Kidney tubule cell (primary cell): ENCODE measurements at regions not wholly inside any gene's neighbourhood (a gene's known extent, or its start where the extent isn't known, plus 50 kb on each side); places are given as distances from the start of the nearest gene placed in this dataset.
"Not testable (repeated sequence)": the region's sequence is repeated elsewhere in the genome, so short reads cannot be mapped to it uniquely, and the experiment has no call there.

Experiments used
- DNase-seq: peaks from one replicate; pipeline ENCODE4 v3.0.0-alpha.2; 2018; ENCODE audit warnings: low spot score

DNA sequence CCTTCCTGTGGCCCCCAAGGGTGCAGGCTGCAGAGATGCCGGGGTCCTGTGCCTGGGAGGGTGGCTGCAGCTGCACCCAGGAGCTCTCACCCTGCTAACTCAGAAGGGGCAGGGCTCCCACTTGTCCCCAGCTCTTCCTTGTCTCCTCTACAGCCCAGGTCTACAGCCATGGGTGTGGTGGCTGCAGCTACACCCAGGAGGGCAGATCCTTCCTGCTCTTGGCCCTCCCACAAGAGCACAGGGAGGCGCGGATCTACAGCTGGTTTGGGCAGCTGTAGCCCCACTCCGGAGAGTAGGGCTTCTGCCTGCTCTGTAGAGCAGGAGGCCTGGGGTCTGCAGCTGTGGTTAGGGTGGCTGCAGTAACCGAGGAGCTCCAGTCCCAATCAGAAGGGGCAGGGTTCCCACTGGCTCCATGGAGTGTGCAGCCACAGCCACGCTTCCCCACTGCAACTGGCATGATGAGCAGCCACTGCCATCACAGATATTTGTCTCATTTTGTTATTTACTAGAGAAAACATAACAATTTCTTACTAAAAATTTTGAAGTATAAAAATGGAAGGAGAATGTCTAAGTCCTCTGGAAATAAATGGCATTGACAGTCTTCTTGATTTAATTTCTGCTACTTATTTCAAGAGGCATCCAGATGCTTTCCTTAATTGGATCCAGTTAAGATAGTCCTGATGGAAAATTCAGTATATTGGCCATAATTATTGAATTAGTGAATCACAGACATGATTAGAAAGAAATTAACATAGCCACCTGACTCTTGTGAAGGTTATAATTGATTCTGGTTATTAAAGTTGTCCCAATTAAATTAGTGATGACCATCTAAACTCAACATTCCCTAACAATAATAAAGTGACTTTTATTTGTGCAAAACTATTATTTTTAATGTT lies 233.6 kb downstream of the KCNE4 start:
- DNase-seq, result no peak

DNA sequence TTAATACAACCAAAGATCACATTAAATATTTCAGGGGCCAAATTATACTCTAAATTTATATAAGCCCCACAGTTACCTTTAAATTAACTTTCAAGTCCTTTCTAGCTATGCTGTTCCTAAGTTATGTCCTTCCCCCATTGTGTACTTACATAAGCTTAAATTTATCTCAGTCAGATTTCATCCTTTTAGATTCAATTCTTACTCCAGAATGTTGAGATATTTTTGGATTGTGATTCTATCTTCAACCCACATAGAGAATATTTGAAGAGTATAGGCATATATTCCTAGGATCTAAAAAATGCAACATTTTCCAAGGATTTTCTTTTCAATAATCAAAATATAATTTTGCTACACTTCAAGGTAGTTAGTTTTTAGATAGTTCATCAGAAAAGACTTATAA lies 242.8 kb downstream of the KCNE4 start:
- DNase-seq, result no peak

DNA sequence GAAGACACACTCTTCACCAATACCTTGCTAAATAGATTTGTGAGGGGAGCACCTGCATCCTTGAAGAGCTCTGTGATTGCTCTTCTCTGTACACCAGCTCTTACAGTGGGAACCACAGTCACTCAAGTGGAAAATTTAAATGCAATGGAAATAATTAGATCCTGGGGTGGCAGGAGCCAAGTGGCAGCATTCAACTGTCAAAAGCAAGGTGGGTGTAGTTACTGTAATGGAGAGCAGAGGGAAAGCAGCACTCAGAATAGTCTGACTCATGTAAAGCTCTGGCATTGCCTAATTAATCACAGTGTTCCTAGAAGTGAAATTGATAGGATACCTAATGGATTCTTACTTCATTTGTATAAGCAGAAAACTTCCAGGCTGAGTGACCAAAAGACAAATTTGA lies 245.8 kb downstream of the KCNE4 start:
- peak; percentile 53 for DNase-seq

DNA sequence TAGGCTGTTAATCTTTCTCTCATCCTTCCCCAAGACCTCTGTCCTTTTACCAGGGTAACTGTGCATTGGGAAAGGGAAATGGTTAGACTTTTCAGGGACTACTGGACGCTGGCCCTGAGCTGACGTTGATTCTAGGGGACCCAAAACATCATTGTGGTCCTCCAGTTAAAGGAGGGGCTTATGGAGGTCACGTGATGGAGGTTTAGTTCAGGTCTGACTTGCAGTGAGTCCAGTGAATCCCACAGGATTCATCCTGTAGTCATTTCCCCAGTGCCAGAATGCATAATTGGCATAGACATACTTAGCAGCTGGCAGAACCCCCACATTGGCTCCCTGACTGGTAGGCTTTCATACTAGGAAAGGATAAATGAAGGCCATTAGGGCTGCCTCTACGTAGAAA lies 246.3 kb downstream of the KCNE4 start:
- DNase-seq, result not testable (repeated sequence)

DNA sequence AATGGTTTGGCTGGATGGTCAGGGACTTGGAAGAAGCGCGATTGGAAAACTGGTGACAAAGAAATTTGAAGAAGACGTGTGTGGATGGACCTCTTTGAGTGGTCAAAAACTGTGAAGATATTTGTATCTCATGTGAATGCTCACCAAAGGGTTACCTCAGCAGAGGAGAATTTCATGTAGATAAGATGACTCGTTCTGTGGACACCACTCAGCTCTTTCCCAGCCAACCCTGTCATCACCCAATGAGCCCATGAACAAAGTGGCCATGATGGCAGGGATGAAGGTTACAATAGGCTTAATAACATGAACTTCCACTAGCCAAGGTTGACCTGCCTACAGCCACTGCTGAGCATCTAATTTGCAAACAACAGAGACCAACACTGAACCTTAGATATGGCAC lies 248.3 kb downstream of the KCNE4 start:
- peak; percentile 78 for DNase-seq

DNA sequence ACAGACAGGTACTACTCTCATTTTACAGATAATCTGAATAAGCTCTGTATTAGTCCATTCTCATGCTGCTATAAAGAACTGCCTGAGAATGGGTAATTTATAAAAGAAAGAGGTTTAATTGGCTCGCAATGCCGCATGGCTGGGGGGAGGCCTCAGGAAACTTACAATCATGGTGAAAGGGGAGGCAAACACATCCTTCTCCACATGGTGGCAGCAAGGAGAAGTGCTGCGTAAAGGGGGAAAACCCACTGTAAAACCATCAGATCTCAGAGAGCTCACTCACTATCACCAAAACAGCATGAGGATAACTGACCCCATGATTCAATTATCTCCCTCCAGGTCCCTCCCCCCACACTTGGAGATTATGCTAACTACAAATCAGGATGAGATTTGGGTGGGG lies 254.4 kb downstream of the KCNE4 start:
- DNase-seq, result peak; percentile 50

DNA sequence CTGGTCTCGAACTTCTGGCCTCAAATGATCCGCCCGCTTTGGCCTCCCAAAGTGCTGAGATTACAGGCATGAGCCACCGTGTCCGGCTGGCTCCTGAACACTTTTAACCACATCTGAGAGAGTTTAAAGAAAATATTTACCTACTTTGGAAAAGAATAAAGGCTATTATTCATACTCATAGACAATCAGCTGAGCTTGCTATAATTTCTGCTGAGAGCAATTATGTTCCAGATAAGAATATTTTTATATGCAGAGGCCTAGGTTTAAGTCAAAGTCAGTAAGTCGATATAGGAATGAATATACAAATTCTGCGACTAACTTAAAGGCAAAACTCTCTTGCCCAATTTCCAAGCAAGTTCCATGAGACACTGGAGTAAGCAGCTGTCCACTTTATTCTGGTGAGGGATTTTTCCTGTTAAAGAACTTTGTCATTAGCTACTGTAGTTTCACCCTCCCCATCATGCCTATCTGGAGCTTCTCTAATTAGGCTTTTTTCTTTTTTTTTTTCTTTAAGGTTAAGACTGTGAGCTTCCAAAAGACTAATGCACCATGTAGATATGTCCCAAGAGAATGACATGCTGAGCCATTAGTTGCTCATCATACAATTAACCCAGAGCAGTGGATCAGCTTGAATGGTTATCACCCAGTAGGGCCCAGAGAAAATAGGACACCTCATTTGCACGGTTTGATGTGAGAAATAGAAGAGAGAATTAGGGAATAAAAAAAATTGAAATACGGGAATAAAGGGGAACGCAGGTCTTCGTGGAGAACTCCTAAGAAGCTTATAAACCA lies 260.1 kb downstream of the KCNE4 start:
- no peak for DNase-seq

DNA sequence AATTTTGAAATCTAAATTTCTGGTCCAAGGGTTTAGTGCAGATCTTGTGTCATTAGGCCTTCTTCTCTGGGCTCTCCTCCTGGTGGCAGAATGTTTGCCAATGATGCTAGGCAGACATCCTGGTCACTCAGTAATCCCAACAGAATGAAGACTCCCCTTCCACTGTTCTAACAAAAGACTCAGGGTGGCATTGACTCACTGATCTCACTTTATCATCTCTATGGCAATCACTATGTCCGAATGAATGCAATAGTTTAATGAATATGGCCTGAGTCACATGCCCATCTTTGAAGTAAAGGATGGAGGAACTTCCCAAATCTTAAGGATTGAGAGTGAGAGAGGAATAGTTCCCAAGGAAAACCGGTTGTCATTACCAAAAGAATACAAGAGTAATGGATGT lies 261.1 kb downstream of the KCNE4 start:
- DNase-seq, result peak; percentile 74

DNA sequence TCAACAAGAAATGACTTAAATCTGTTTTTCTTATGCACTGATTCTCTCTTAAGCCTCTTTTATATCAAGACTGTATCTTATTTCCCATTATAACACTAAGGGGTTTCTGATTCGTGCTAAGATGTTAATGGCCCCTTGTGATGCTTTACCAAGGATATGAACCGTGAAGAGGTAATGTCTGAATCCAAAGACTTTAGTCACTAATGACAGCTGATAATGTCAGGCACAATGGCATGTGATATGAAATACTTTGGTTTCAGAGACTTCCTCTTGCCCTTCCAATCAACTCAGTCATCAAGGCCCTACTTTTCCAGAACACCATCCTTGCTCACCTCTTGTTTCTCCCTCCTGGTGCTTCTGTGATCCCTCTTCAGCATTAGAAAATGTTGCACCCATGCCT lies 262.8 kb downstream of the KCNE4 start:
- peak; percentile 94 for DNase-seq

DNA sequence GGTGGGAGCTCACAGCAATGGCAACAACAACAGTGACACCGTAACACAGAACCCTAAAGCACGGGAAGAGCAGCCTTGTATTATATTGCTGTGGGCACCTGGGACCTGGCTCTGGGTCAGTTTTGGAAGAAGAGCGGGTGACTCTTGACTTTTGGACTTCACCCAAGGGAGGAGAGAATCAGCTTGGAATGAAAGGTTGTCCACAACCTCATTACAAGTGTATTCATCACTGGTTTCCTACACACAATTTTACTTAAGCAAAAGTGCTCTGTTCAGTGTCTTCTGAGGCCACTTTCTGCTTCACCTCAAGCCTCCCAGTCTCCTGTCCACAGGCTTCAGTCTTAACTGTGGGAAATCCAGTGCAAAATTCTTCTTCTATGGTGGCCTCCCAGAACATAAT lies 263.8 kb downstream of the KCNE4 start:
- peak; percentile 66 for DNase-seq

DNA sequence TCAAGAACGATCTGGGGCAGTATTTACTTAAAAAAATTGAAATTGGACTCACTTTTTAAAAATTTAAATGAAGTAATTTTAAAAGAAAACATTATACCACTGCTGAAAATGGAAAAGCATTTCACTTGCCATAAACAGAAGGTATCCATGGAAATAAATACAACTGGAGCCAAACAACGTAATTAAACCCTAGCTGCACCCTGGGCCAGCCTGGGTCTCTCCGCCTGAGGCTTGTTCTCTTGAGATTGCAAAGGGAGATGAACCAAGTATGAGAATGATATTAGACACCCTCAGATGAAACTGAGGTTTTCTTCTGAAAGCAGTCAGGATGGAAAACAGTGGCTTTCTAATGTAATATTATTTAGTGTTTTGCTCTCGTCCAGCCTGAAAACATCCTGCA lies 264.4 kb downstream of the KCNE4 start:
- DNase-seq, result no peak

DNA sequence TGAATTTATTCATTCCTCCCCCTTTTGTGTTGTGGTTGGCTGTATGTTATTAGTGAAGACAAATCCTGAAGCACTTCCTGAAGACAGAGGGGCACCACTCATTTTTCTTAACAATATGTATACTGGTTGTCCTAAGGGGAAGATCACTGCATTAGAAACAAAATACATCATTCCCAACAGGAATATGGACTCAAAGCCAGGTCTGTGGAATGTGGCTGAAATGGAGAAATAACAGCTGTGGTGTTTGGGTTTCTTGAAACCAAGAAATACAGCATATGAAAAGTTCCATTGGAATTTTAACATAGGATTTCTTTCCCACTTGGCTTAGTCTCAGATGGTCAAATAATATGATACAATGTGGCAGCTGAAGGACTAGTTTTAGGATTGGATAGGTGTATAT lies 267.6 kb downstream of the KCNE4 start:
- DNase-seq, result no peak

DNA sequence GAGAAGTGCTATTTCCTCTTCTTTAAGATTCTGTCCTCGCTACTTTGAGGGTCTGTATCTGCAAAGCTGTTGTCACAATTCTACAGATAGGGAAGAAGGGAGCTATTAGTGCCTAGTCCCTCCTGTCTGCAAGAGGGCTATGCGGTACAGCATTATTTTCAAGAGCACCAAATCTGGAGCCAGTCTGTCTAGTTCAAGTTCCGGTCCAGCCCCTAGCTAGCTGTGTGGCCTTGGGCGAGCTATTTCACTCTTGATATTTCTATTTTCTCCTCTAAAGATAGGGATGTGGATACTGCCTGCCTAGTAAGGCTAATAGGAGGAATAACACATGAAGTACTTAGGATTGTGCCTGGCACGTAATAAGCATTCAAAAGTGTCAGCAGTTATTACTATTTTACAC lies 272.4 kb downstream of the KCNE4 start:
- no peak for DNase-seq

DNA sequence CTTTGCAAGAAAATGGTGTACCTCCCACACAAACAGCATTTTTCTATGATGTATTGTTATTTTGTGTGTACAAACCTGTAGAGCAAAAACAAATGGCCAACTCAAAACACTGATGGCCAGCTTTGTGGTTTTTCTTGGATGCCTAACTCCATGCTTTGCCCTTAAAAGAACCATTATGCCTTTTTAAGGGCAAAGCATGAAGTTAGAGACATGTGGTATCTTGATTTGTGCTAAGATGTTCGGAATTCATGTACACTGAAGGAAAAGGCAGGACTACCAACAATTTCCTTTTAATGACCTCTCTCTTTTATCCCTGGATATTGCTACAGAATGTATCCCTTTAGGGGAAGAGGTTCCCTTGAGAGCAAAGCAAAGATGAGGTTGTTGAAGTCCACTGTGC lies 273.6 kb downstream of the SCG2 start:
- no peak for DNase-seq

DNA sequence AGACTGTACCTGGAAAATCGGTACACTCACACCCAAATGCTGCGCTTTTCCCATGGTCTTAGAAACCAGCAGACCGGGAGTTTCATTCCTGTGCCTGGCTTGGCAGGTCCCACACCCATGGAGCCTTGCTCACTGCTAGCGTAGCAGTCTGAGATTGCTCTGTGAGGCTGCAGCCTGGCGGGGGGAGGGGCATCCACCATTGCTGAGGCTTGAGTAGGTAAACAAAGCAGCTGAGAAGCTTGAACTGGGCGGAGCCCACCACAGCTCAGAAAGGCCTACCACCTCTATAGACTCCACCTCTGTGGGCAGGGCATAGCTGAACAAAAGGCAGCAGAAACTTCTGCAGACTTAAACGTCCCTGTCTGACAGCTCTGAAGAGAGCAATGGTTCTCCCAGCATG lies 271.4 kb downstream of the SCG2 start:
- DNase-seq, result not testable (repeated sequence)

DNA sequence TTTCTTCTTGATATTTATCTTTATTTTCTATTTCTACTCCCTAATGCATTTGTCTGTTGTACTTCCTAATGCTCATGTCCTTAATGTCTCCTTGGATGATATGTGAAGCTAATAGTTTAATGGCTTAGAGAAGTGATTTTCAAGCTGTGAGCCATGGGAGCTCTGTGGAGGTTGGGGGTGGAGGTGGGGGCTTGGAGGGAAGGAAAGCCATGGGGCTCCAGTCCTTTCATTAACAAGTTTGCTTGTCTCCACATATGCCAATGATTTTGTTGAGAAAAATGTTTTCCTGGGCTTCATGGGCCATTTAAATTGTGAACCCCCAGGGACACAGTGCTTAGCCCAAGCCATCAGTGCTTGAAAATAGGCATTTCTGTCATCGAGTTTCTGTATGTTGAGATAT lies 264.1 kb downstream of the SCG2 start:
- no peak for DNase-seq

DNA sequence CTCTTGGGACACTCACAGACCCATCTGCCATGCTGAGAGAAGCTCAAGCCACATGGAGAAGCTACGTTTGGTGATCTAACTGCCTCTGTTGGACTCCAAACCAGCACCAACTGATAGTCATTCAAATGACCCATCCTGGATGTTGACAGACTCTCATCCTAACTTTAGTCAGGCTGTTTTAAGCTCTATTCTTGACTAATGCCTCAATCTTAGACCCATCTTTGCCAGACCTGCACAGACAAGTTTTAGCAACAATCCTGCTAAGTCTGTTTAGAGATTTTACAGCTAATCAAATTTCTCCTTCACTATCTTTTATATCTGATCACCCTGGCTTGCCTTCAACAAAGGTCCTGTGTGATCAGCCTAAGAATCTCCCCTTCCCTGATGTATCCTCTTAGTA lies 245.1 kb downstream of the SCG2 start:
- no peak for DNase-seq

DNA sequence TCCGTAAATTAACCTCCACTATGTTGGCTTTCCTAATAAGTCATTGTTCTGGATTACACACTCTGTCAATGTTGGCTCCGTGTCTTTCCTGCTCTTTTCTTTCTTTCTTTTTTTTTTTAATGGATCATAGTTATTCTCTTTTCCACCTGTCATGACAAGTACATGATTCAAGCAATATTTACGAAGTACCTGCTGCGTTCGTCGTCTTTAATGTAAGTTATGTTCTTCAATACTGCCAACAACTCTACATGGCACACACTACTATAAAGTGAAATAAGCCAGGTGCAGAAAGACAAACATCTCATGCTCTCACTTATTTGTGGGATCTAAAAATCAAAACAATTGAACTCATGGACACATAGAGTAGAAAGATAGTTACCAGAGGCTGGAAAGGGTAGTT lies 239.1 kb downstream of the SCG2 start:
- no peak for DNase-seq

DNA sequence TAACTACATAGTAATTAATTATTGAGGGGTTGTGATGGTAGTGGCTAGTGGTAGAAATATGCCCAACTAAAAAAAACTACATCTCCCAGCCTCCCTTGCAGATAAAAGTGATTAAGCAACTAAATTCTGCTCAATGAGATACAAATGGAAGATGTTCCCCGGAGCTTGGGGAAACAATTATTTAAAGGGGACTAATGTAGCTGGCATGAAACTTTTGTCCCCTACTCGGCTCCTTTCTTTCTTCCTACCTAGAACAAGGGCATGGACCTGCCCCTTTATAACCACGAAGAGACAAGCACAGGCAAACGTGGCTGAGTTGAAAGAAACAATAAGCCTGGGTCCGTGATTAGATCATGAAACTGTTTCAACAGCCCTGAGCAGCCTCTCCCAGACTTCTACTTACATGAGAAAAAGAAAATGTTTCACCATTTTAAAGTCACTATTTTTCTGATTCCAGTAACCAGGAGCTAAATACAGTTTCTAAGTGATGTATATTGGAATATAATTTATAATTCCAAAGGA lies 236.9 kb downstream of the SCG2 start:
- no peak for DNase-seq

DNA sequence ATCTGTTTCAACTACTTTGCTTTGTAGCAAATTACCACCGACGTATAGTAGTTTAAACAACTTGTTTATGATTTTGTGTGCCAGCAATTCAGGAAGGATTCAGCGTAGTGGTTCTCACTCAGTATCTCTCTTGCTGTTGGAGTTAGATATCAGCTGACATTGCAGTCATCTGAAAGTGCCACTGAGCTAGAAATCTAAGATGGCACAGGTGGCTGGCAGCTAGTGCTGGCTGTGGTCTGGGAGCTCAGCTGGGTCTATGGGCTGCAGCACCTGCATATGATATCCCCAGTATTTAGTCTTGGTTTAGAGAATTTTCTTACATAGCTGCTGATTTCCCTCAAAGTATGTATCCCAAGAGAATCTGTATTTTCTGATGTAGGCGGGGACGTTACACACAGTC lies 235.6 kb downstream of the SCG2 start:
- DNase-seq, result no peak

DNA sequence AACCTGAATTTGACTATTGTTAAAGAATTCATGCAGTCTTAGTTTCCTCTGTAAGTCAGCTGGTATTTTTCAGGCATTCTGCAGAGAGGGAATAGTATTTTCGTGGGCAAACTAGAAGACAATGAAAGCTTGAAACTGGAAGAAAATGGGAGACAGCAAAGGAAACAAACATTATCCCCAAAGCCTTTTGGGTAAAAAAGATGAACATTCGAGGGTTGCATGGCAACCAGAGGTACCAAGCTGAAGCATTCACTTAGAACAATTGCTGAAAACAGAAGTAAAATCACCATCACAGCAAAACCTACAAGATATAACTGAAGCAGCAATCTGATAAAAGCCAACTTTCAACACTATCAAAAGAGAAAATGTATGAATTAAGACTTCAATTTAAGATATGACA lies 233.7 kb downstream of the SCG2 start:
- DNase-seq, result no peak

DNA sequence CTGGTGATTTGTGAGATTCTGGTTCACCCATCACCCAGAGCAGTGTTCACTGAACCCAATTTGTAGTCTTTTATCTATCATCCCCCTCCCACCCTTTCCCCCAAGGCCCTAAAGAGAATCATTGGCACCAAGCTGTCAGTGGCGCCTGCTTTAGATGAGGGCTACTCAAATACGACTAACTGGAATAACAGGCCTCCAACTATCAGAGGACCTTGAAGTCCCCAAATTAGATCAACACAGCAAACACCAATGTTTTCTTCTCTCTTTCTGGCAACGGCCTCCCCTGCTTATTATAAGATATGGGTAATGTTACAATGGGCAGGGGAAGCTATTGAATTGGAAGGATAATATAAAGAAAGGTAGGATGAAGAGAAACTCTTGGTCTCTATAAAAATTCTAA lies 232.3 kb downstream of the SCG2 start:
- DNase-seq, result no peak

DNA sequence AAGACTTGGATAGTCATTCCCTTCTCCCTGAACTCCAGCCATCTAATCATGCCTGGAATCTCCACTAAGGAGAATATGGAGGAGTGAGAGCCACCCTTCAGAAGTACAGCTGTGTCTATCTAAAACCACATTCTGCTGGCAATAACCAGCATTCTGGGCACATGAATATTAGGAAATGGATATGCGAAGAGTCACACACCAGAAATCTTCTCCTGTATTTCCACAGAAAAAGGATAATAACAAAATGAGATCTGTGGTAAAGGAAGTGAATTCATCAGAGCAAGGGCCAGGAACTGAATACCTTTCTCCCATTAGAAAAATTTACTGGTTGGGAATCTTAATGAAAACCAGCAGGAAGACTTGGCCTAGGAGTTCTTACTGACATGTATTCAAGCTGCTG lies 218.8 kb downstream of the SCG2 start:
- no peak for DNase-seq
